Kidney (tissue), 13 donors: ENCODE measurements at regions not wholly inside any gene's neighbourhood (a gene's known extent, or its start where the extent isn't known, plus 50 kb on each side); places are given as distances from the start of the nearest gene placed in this dataset.
"Not testable (repeated sequence)": the region's sequence is repeated elsewhere in the genome, so short reads cannot be mapped to it uniquely, and the experiment has no call there.

Experiments
- DNase-seq, 5 donors: peaks; one replicate each; pipeline ENCODE4 v3.0.0-alpha.2; 2013 to 2020
- FAIRE-seq: peaks from 2 replicates; lab custom pipeline; 2012; peaks lifted over from hg19 to GRCh38; lab: Jason Lieb, UNC
- H3K27ac ChIP-seq, 2 donors: one replicate each; pipeline ENCODE4 v1.7.0; 2013; ENCODE audit warnings: low read depth in 2 of 2, low read length in 2 of 2, inconsistent platforms in 1 of 2
- H3K27me3 ChIP-seq: one replicate; pipeline ENCODE4 v1.7.1; 2013; ENCODE audit warnings: low read length, inconsistent platforms; ENCODE audit not compliant: control insufficient read depth, insufficient read depth
- H3K36me3 ChIP-seq, 3 donors: one replicate each; pipeline versions ENCODE4 v1.7.0 to v1.7.1; 2013; ENCODE audit warnings: low read length in 3 of 3, control low read depth in 1 of 3, inconsistent platforms in 1 of 3; ENCODE audit not compliant: insufficient read depth in 3 of 3, control insufficient read depth in 2 of 3
- H3K4me1 ChIP-seq, 3 donors: one replicate each; pipeline versions ENCODE4 v1.7.0 to v1.7.1; 2013; ENCODE audit warnings: low read length in 3 of 3, inconsistent platforms in 1 of 3, low read depth in 1 of 3; ENCODE audit not compliant: control insufficient read depth in 2 of 3, insufficient read depth in 2 of 3
- H3K4me3 ChIP-seq, 3 donors: one replicate each; pipeline versions ENCODE4 v1.7.0 to v1.8.1; 2013; ENCODE audit warnings: low read length in 3 of 3, control low read depth in 1 of 3, inconsistent platforms in 1 of 3
- H3K9ac ChIP-seq, 3 donors: one replicate each; pipeline versions ENCODE4 v1.7.0 to v1.7.1; 2013; ENCODE audit warnings: low read length in 3 of 3, control low read depth in 1 of 3, inconsistent platforms in 1 of 3
- H3K9me3 ChIP-seq, 3 donors: one replicate each; pipeline versions ENCODE4 v1.7.0 to v1.7.1; 2013; ENCODE audit warnings: low read length in 3 of 3, control low read depth in 1 of 3, inconsistent platforms in 1 of 3; ENCODE audit not compliant: control insufficient read depth in 2 of 3, insufficient read depth in 1 of 3
- CTCF ChIP-seq: IDR thresholded peaks from 3 replicates; pipeline ENCODE4 v1.5.1; 2012; ENCODE audit warnings: mild to moderate bottlenecking, moderate library complexity, borderline replicate concordance; ENCODE audit not compliant: insufficient read depth; ENCODE audit errors: extremely low read depth
- intact Hi-C: fragments of 100-400 bp; cut with DNase I; formaldehyde crosslinking; loops from one replicate; pipeline ENCODE4 v1.11.1; 2022
- donor health status: control.
- donor health status: control.
- donor health status: control.
- donor health status: control.
- donor health status: control.
- donor health status: DM: yes; HTN: yes; CAD: no.
- donor health status: Normal renal cell carcinoma (clear cell type).

GRCh38 chr4:104272966-104273365, 221.7 kb downstream of the CXXC4 start:
- no peaks in the 10 kb centered on the region for H3K36me3 ChIP-seq
- H3K4me1 ChIP-seq = no peaks in the 10 kb centered on the region
- no peak for TF ChIP-seq CTCF
- DNase-seq (no peak), FAIRE-seq (no peak)
- H3K9me3 ChIP-seq = peaks cover 0 to 2% (median 0%) of the 10 kb centered on the region in 3 donors
- no peak overlapping the region for H3K4me3 ChIP-seq
- no peak overlapping the region for H3K27ac ChIP-seq
- no peak overlapping the region for H3K9ac ChIP-seq
- intact Hi-C loops = no loop called here
- no peaks in the 10 kb centered on the region for H3K27me3 ChIP-seq

- H3K27me3 ChIP-seq, H3K36me3 ChIP-seq, FAIRE-seq, H3K9me3 ChIP-seq, intact Hi-C loops, H3K9ac ChIP-seq, H3K27ac ChIP-seq, H3K4me3 ChIP-seq, H3K4me1 ChIP-seq, DNase-seq: not testable (repeated sequence)
These were observed 225.1 kb downstream of the CXXC4 start for GRCh38 chr4:104269603-104270002.

GRCh38 chr4:104263100-104263499, 231.6 kb downstream of the CXXC4 start:
- H3K9me3 ChIP-seq = no peaks in the 10 kb centered on the region
- H3K9ac ChIP-seq = no peak overlapping the region
- no peaks in the 10 kb centered on the region for H3K36me3 ChIP-seq
- TF ChIP-seq CTCF = no peak
- H3K4me3 ChIP-seq = no peak overlapping the region
- no peak overlapping the region for H3K27ac ChIP-seq
- FAIRE-seq = no peak
- DNase-seq = no peak
- no peaks in the 10 kb centered on the region for H3K4me1 ChIP-seq
- no peaks in the 10 kb centered on the region for H3K27me3 ChIP-seq
- intact Hi-C loops = no loop called here

- intact Hi-C loops = no loop called here
- Histone ChIP-seq H3K4me1 (no peaks in the 10 kb centered on the region), H3K36me3 (no peaks in the 10 kb centered on the region), H3K27me3 (no peaks in the 10 kb centered on the region), H3K9me3 (no peaks in the 10 kb centered on the region), H3K4me3 (no peak overlapping the region), H3K9ac (no peak overlapping the region), H3K27ac (no peak overlapping the region)
- DNase-seq (no peak), FAIRE-seq (no peak)
- TF ChIP-seq CTCF = no peak
These were observed 232.0 kb downstream of the CXXC4 start for GRCh38 chr4:104262678-104263077.
